H9 (cell line): ENCODE measurements at regions not wholly inside any gene's neighbourhood (a gene's known extent, or its start where the extent isn't known, plus 50 kb on each side); places are given as distances from the start of the nearest gene placed in this dataset.

Source experiments
- DNase-seq: peaks from one replicate; pipeline ENCODE4 v3.0.0-alpha.2; 2017
- H2AFZ ChIP-seq: one replicate; pipeline ENCODE4 v1.6.1; 2013; ENCODE audit warnings: mild to moderate bottlenecking, low read length, control low read depth, moderate library complexity
- H2AK5ac ChIP-seq: 2 replicates; pipeline ENCODE4 v1.6.1; 2013; ENCODE audit warnings: low read length, control low read depth, mixed read lengths; ENCODE audit not compliant: insufficient read length
- H2BK120ac ChIP-seq: one replicate; pipeline ENCODE4 v1.6.1; 2013; ENCODE audit warnings: low read depth, mild to moderate bottlenecking, low read length, control low read depth, inconsistent platforms; ENCODE audit not compliant: poor library complexity, severe bottlenecking
- H2BK12ac ChIP-seq: 2 replicates; pipeline ENCODE4 v1.6.1; 2013; ENCODE audit warnings: low read length, control low read depth, mixed read lengths, low read depth; ENCODE audit not compliant: insufficient read length
- H2BK15ac ChIP-seq: 2 replicates; pipeline ENCODE4 v1.6.1; 2013; ENCODE audit warnings: low read depth, low read length, control low read depth
- H2BK20ac ChIP-seq: one replicate; pipeline ENCODE4 v1.6.1; 2013; ENCODE audit warnings: low read depth, mild to moderate bottlenecking, low read length, control low read depth, inconsistent platforms; ENCODE audit not compliant: poor library complexity, severe bottlenecking
- H2BK5ac ChIP-seq: 2 replicates; pipeline ENCODE4 v1.6.1; 2013; ENCODE audit warnings: low read length, control low read depth, mixed read lengths; ENCODE audit not compliant: insufficient read length
- H3K14ac ChIP-seq: 2 replicates; pipeline ENCODE4 v1.6.1; 2013; ENCODE audit warnings: low read length, control low read depth; ENCODE audit not compliant: insufficient read depth
- H3K18ac ChIP-seq: 2 replicates; pipeline ENCODE4 v1.6.1; 2013; ENCODE audit warnings: low read depth, mild to moderate bottlenecking, mixed read lengths, low read length, control low read depth; ENCODE audit not compliant: insufficient read length
- H3K23ac ChIP-seq: 2 replicates; pipeline ENCODE4 v1.6.1; 2013; ENCODE audit warnings: low read length, control low read depth, mixed read lengths, low read depth; ENCODE audit not compliant: insufficient read length
- H3K23me2 ChIP-seq: 2 replicates; pipeline ENCODE4 v1.6.1; 2013; ENCODE audit warnings: low read depth, mild to moderate bottlenecking, mixed read lengths, low read length, control low read depth; ENCODE audit not compliant: insufficient read length, poor library complexity, severe bottlenecking
- H3K27ac ChIP-seq: 2 replicates; pipeline ENCODE4 v1.5.1; 2013; ENCODE audit warnings: low read length, control low read depth, mixed read lengths, low read depth; ENCODE audit not compliant: insufficient read length
- H3K27me3 ChIP-seq: 2 replicates; pipeline ENCODE4 v1.6.1; 2013; ENCODE audit warnings: low read length, control low read depth, inconsistent platforms; ENCODE audit not compliant: insufficient read depth
- H3K4ac ChIP-seq: 2 replicates; pipeline ENCODE4 v1.6.1; 2013; ENCODE audit warnings: low read depth, mild to moderate bottlenecking, control low read depth, inconsistent platforms, low read length, moderate library complexity
- H3K4me1 ChIP-seq: 2 replicates; pipeline ENCODE4 v1.6.1; 2013; ENCODE audit warnings: low read length, control low read depth, inconsistent platforms; ENCODE audit not compliant: insufficient read depth
- H3K4me2 ChIP-seq: 2 replicates; pipeline ENCODE4 v1.6.1; 2013; ENCODE audit warnings: low read length, control low read depth, mixed read lengths; ENCODE audit not compliant: insufficient read length, insufficient read depth
- H3K56ac ChIP-seq: 2 replicates; pipeline ENCODE4 v1.6.1; 2013; ENCODE audit warnings: low read depth, mild to moderate bottlenecking, mixed read lengths, low read length, control low read depth; ENCODE audit not compliant: insufficient read length
- H3K79me1 ChIP-seq: 2 replicates; pipeline ENCODE4 v1.6.1; 2013; ENCODE audit warnings: low read depth, mild to moderate bottlenecking, moderate library complexity, low read length, control low read depth, inconsistent platforms; ENCODE audit not compliant: insufficient read depth, poor library complexity, severe bottlenecking
- H3K79me2 ChIP-seq: 2 replicates; pipeline ENCODE4 v1.6.1; 2013; ENCODE audit warnings: low read length, control low read depth, inconsistent platforms; ENCODE audit not compliant: insufficient read depth
- H3K9ac ChIP-seq: 2 replicates; pipeline ENCODE4 v1.6.1; 2013; ENCODE audit warnings: low read length, control low read depth, mixed read lengths; ENCODE audit not compliant: insufficient read length; ENCODE audit errors: extremely low read depth
- H3K9me3 ChIP-seq: one replicate; pipeline ENCODE4 v1.6.1; 2013; ENCODE audit warnings: low read depth, low read length, inconsistent platforms; ENCODE audit not compliant: control insufficient read depth
- H3T11ph ChIP-seq: one replicate; pipeline ENCODE4 v1.6.1; 2013; ENCODE audit warnings: mild to moderate bottlenecking, low read length, control low read depth, inconsistent platforms
- H4K20me1 ChIP-seq: one replicate; pipeline ENCODE4 v1.6.1; 2013; ENCODE audit not compliant: control insufficient read depth, insufficient read length, insufficient read depth
- H4K5ac ChIP-seq: 2 replicates; pipeline ENCODE4 v1.6.1; 2013; ENCODE audit warnings: low read depth, mild to moderate bottlenecking, mixed read lengths, low read length, control low read depth; ENCODE audit not compliant: insufficient read length
- H4K8ac ChIP-seq: replicated peaks from 2 replicates; pipeline ENCODE4 v1.6.1; 2013; ENCODE audit warnings: low read length, control low read depth, mixed read lengths, low read depth; ENCODE audit not compliant: insufficient read length
- H4K91ac ChIP-seq: 2 replicates; pipeline ENCODE4 v1.6.1; 2013; ENCODE audit warnings: low read depth, mild to moderate bottlenecking, moderate library complexity, mixed read lengths, low read length, control low read depth; ENCODE audit not compliant: insufficient read length
- H3K27ac Mint-ChIP-seq, 3 experiments: 2 replicates in 2 of 3; 3 replicates in 1 of 3; pipeline ENCODE4 v1.8.0; 2020 to 2021; ENCODE audit warnings: mixed read lengths in 3 of 3, mild to moderate bottlenecking in 1 of 3, moderate library complexity in 1 of 3
- H3K27me3 Mint-ChIP-seq: 2 replicates; pipeline ENCODE4 v1.8.0; 2021; ENCODE audit warnings: low read depth, mild to moderate bottlenecking, moderate library complexity, mixed read lengths
- H3K36me3 Mint-ChIP-seq, 3 experiments: 2 replicates in 2 of 3; 3 replicates in 1 of 3; pipeline ENCODE4 v1.8.0; 2020 to 2021; ENCODE audit warnings: low read depth in 3 of 3, mixed read lengths in 3 of 3; ENCODE audit not compliant: insufficient read depth in 1 of 3
- H3K4me1 Mint-ChIP-seq, 2 experiments: 2 replicates each; pipeline ENCODE4 v1.8.0; 2020; ENCODE audit warnings: mixed read lengths in 2 of 2
- H3K4me3 Mint-ChIP-seq, 2 experiments: 2 replicates in 1 of 2; 3 replicates in 1 of 2; pipeline ENCODE4 v1.8.0; 2020 to 2021; ENCODE audit warnings: mild to moderate bottlenecking in 2 of 2, mixed read lengths in 2 of 2, moderate library complexity in 1 of 2
- H3K9me3 Mint-ChIP-seq, 2 experiments: 2 replicates in 1 of 2; 3 replicates in 1 of 2; pipeline ENCODE4 v1.8.0; 2020; ENCODE audit warnings: mild to moderate bottlenecking in 2 of 2, mixed read lengths in 2 of 2, moderate library complexity in 1 of 2
- CTCF ChIP-seq: fragments of 200-600 bp; sonication (generic); conservative IDR thresholded peaks from 3 replicates; pipeline ENCODE4 v1.8.0; 2021; ENCODE audit warnings: antibody characterized with exemption, mild to moderate bottlenecking
- WGBS: extraction: QIAGEN DNeasy Blood & Tissue Kit; methylation state at CpG from one replicate; pipeline ENCODE4 v1.1.7; 2013; ENCODE audit warnings: missing lambda C conversion rate, low lambda C conversion rate, mixed read lengths; ENCODE audit not compliant: insufficient read length; ENCODE audit errors: extremely low coverage; 5-methylcytosine and 5-hydroxymethylcytosine counted together

- Histone ChIP-seq H3K23me2 (no peaks in the 10 kb centered on the region), H3K4me2 (no peak overlapping the region), H2BK5ac (no peak overlapping the region), H3K4me1 (peaks cover 9% of the 10 kb centered on the region; the same call in 1 of the 2 replicates), H2BK12ac (no peak overlapping the region), H3K18ac (no peak overlapping the region), H3K9ac (no peak overlapping the region), H2AK5ac (no peak overlapping the region), H4K20me1 (no peaks in the 10 kb centered on the region), H2AFZ (no peak overlapping the region), H3K27me3 (no peaks in the 10 kb centered on the region), H3K23ac (no peak overlapping the region), H2BK120ac (no peak overlapping the region), H4K5ac (no peak overlapping the region), H3K56ac (no peak overlapping the region), H3T11ph (no peak overlapping the region), H4K8ac (no peak overlapping the region), H3K27ac (no peak overlapping the region), H2BK15ac (no peak overlapping the region), H4K91ac (no peak overlapping the region), H3K14ac (no peak overlapping the region), H3K79me1 (no peaks in the 10 kb centered on the region), H3K79me2 (no peaks in the 10 kb centered on the region), H3K4ac (no peak overlapping the region), H3K9me3 (no peaks in the 10 kb centered on the region), H2BK20ac (no peak overlapping the region)
- H3K36me3 Mint-ChIP-seq = no peaks in the 10 kb centered on the region
- no peak for TF ChIP-seq CTCF
- whole genome bisulfite sequencing = no CpG with 5 or more reads among the region's 4 CpGs
- H3K27me3 Mint-ChIP-seq = no peaks in the 10 kb centered on the region; the same call in none of the 2 replicates
- peak overlapping the region in 2 of 3 experiments; percentile 20 to 41; a peak in 4 of 7 replicates for H3K27ac Mint-ChIP-seq
- no peak for DNase-seq
- no peaks in the 10 kb centered on the region for H3K9me3 Mint-ChIP-seq
- peaks cover 34% of the 10 kb centered on the region in 2 experiments for H3K4me1 Mint-ChIP-seq
- H3K4me3 Mint-ChIP-seq = peak overlapping the region in 1 of 2 experiments; percentile 5; a peak in 2 of 5 replicates
Measured at GRCh38 chr2:15043336-15044058, 411.0 kb downstream of the LRATD1 start.
